Upper lobe of right lung (tissue), 1 donor: ENCODE measurements at regions not wholly inside any gene's neighbourhood (a gene's known extent, or its start where the extent isn't known, plus 50 kb on each side); places are given as distances from the start of the nearest gene placed in this dataset.

Experiments used
- ATAC-seq: fragments of 200-7000 bp; cut with Tn5 transposase; one replicate; pipeline ENCODE4 v1.9.1; 2020; ENCODE audit warnings: mild to moderate bottlenecking, moderate library complexity
- DNase-seq: peaks from one replicate; pipeline ENCODE4 v3.0.0-alpha.2; 2020
- H3K27ac ChIP-seq: fragments of 200-600 bp; one replicate; pipeline ENCODE4 v1.8.0; 2022
- H3K27me3 ChIP-seq: fragments of 200-600 bp; one replicate; pipeline ENCODE4 v1.8.0; 2022; ENCODE audit warnings: mild to moderate bottlenecking
- H3K36me3 ChIP-seq: fragments of 200-600 bp; one replicate; pipeline ENCODE4 v1.8.0; 2022
- H3K4me1 ChIP-seq: fragments of 200-600 bp; one replicate; pipeline ENCODE4 v1.8.0; 2022
- H3K4me3 ChIP-seq: fragments of 200-600 bp; one replicate; pipeline ENCODE4 v1.8.0; 2022; ENCODE audit warnings: mild to moderate bottlenecking
- H3K9me3 ChIP-seq: fragments of 200-600 bp; one replicate; pipeline ENCODE4 v1.8.0; 2022
- CTCF ChIP-seq: fragments of 200-600 bp; IDR thresholded peaks from one replicate; pipeline ENCODE4 v1.8.0; 2022; ENCODE audit warnings: antibody characterized with exemption
- intact Hi-C: fragments of 100-400 bp; cut with DNase I; formaldehyde crosslinking; loops from one replicate; pipeline ENCODE4 v1.11.0; 2022
- donor health status: DM: no; HTN: yes; CAD: no; lungs with severe emphysema.

- Histone ChIP-seq H3K9me3 (no peaks in the 10 kb centered on the region), H3K4me3 (no peak overlapping the region), H3K36me3 (no peaks in the 10 kb centered on the region), H3K27ac (no peak overlapping the region), H3K27me3 (peaks cover 14% of the 10 kb centered on the region), H3K4me1 (no peaks in the 10 kb centered on the region)
- ATAC-seq (no peak), DNase-seq (peak; percentile 27)
- intact Hi-C loops: no loop called here
- no peak for TF ChIP-seq CTCF
These were observed 92.5 kb downstream of the IRF8 start for GRCh38 chr16:85991425-85991824.

- DNase-seq (peak; percentile 34), ATAC-seq (no peak)
- peaks cover 14% of the 10 kb centered on the region for H3K27me3 ChIP-seq
- H3K4me3 ChIP-seq: no peak overlapping the region
- intact Hi-C loops: no loop called here
- H3K9me3 ChIP-seq: no peaks in the 10 kb centered on the region
- H3K27ac ChIP-seq: no peak overlapping the region
- no peaks in the 10 kb centered on the region for H3K4me1 ChIP-seq
- H3K36me3 ChIP-seq: no peaks in the 10 kb centered on the region
- no peak for TF ChIP-seq CTCF
These were observed 92.9 kb downstream of the IRF8 start for GRCh38 chr16:85991856-85992255.

- Histone ChIP-seq H3K4me3 (no peak overlapping the region), H3K9me3 (no peaks in the 10 kb centered on the region), H3K36me3 (no peaks in the 10 kb centered on the region), H3K4me1 (no peaks in the 10 kb centered on the region), H3K27me3 (peaks cover 14% of the 10 kb centered on the region), H3K27ac (no peak overlapping the region)
- ATAC-seq: no peak
- DNase-seq: no peak
- no peak for TF ChIP-seq CTCF
- intact Hi-C loops: no loop called here
These were observed 93.4 kb downstream of the IRF8 start for GRCh38 chr16:85992359-85992758.

- DNase-seq (no peak), ATAC-seq (no peak)
- Histone ChIP-seq H3K27me3 (peaks cover 14% of the 10 kb centered on the region), H3K36me3 (no peaks in the 10 kb centered on the region), H3K27ac (no peak overlapping the region), H3K9me3 (no peaks in the 10 kb centered on the region), H3K4me3 (no peak overlapping the region), H3K4me1 (no peaks in the 10 kb centered on the region)
- intact Hi-C loops: no loop called here
- TF ChIP-seq CTCF: no peak
These were observed 93.8 kb downstream of the IRF8 start for GRCh38 chr16:85992779-85993178.

GRCh38 chr16:85994492-85995490 is 95.8 kb downstream of the IRF8 start:
- intact Hi-C loops: no loop called here
- Histone ChIP-seq H3K27ac (no peak overlapping the region), H3K4me3 (no peak overlapping the region), H3K36me3 (no peaks in the 10 kb centered on the region), H3K27me3 (peaks cover 8% of the 10 kb centered on the region), H3K4me1 (no peaks in the 10 kb centered on the region), H3K9me3 (no peaks in the 10 kb centered on the region)
- ATAC-seq (no peak), DNase-seq (no peak)
- TF ChIP-seq CTCF: no peak
